ENCODE measurements at regions not wholly inside any gene's neighbourhood (a gene's known extent, or its start where the extent isn't known, plus 50 kb on each side); places are given as distances from the start of the nearest gene placed in this dataset.

- H3K27ac ChIP-seq, result no peak overlapping the region
- H3K9me3 ChIP-seq (replicated peaks in 1 of 3), result no peaks in the 10 kb centered on the region
- no peaks in the 10 kb centered on the region for H3K27me3 ChIP-seq
- no peak for DNase-seq
- 63 to 77% (median 72%) methylated on average over 3 of the region's 3 CpGs for WGBS, 4 donors
- no peak overlapping the region for H3K4me3 ChIP-seq
- TF ChIP-seq CTCF (IDR thresholded peaks at IDR 0.05), result no peak
- TF ChIP-seq POLR2A (IDR thresholded peaks at IDR 0.05), result no peak
- H3K4me1 ChIP-seq (replicated peaks in 1 of 2), result no peaks in the 10 kb centered on the region
- intact Hi-C loops (cut with DNase I), result no loop called here
- H3K36me3 ChIP-seq (replicated peaks in 1 of 2), result no peaks in the 10 kb centered on the region
Observed at GRCh38 chr3:161754420-161755053, 257.9 kb downstream of the OTOL1 start.

GRCh38 chr3:161759444-161759843, 262.8 kb downstream of the OTOL1 start:
- no peaks in the 10 kb centered on the region for H3K4me1 ChIP-seq (replicated peaks in 1 of 2)
- no peak for DNase-seq
- H3K36me3 ChIP-seq (replicated peaks in 1 of 2), result no peaks in the 10 kb centered on the region
- no peak overlapping the region for H3K27ac ChIP-seq
- 59 to 69% (median 65%) methylated on average over 2 of the region's 2 CpGs for WGBS, 4 donors
- no peaks in the 10 kb centered on the region for H3K27me3 ChIP-seq
- intact Hi-C loops (cut with DNase I), result no loop called here
- no peak overlapping the region for H3K4me3 ChIP-seq
- no peaks in the 10 kb centered on the region for H3K9me3 ChIP-seq (replicated peaks in 1 of 3)
- no peak for TF ChIP-seq POLR2A (IDR thresholded peaks at IDR 0.05)
- no peak for TF ChIP-seq CTCF (IDR thresholded peaks at IDR 0.05)

- intact Hi-C loops (cut with DNase I), result no loop called here
- Histone ChIP-seq H3K9me3 (replicated peaks in 1 of 3) (no peaks in the 10 kb centered on the region), H3K4me3 (no peak overlapping the region), H3K27ac (no peak overlapping the region), H3K36me3 (replicated peaks in 1 of 2) (no peaks in the 10 kb centered on the region), H3K4me1 (replicated peaks in 1 of 2) (no peaks in the 10 kb centered on the region), H3K27me3 (no peaks in the 10 kb centered on the region)
- no peak for DNase-seq
- 78 to 81% (median 79%) methylated on average over 3 of the region's 3 CpGs for WGBS, 4 donors
- TF ChIP-seq CTCF (IDR thresholded peaks at IDR 0.05), result no peak
- no peak for TF ChIP-seq POLR2A (IDR thresholded peaks at IDR 0.05)
Observed at GRCh38 chr3:161766331-161766730, 269.7 kb downstream of the OTOL1 start.

GRCh38 chr3:161770484-161771386, 274.1 kb downstream of the OTOL1 start:
- Histone ChIP-seq H3K27ac (no peak overlapping the region), H3K4me1 (replicated peaks in 1 of 2) (no peaks in the 10 kb centered on the region), H3K36me3 (replicated peaks in 1 of 2) (no peaks in the 10 kb centered on the region), H3K27me3 (no peaks in the 10 kb centered on the region), H3K9me3 (replicated peaks in 1 of 3) (no peaks in the 10 kb centered on the region), H3K4me3 (no peak overlapping the region)
- WGBS, 4 donors, result 57 to 70% (median 58%) methylated on average over 3 of the region's 3 CpGs
- TF ChIP-seq POLR2A (IDR thresholded peaks at IDR 0.05), result no peak
- TF ChIP-seq CTCF (IDR thresholded peaks at IDR 0.05), result no peak
- intact Hi-C loops (cut with DNase I), result no loop called here
- no peak for DNase-seq
